Activated T-helper 9 cell treated with anti-CD3 and anti-CD28 coated beads, Interleukin-2, amount 50 U/mL, for 16 hours (primary cell): ENCODE measurements at regions not wholly inside any gene's neighbourhood (a gene's known extent, or its start where the extent isn't known, plus 50 kb on each side); places are given as distances from the start of the nearest gene placed in this dataset.

Experiments used
- DNase-seq: peaks from one replicate; pipeline ENCODE4 v3.0.0-alpha.2; 2020; ENCODE audit warnings: low read depth

GRCh38 chr11:116162086-116162885 lies 610.5 kb downstream of the BUD13 start:
- no peak for DNase-seq

- no peak for DNase-seq
Observed at GRCh38 chr11:116148645-116149044, 624.1 kb downstream of the BUD13 start.

GRCh38 chr11:116148056-116148455 lies 624.7 kb downstream of the BUD13 start:
- no peak for DNase-seq

- DNase-seq = no peak
Observed at GRCh38 chr11:116145187-116145865, 627.5 kb downstream of the BUD13 start.

GRCh38 chr11:116144387-116144958 lies 628.3 kb downstream of the BUD13 start:
- no peak for DNase-seq

GRCh38 chr11:116138280-116138679 lies 634.1 kb upstream of the CADM1 start:
- no peak for DNase-seq

GRCh38 chr11:116137753-116138152 lies 633.5 kb upstream of the CADM1 start:
- DNase-seq = no peak

- no peak for DNase-seq
Observed at GRCh38 chr11:116136987-116137674, 632.9 kb upstream of the CADM1 start.

- DNase-seq = no peak
Observed at GRCh38 chr11:116135891-116136290, 631.7 kb upstream of the CADM1 start.

GRCh38 chr11:116134450-116134849 lies 630.2 kb upstream of the CADM1 start:
- no peak for DNase-seq

- no peak for DNase-seq
Observed at GRCh38 chr11:116132273-116132978, 628.2 kb upstream of the CADM1 start.

GRCh38 chr11:116130122-116130521 lies 625.9 kb upstream of the CADM1 start:
- DNase-seq = no peak

GRCh38 chr11:116129456-116129855 lies 625.2 kb upstream of the CADM1 start:
- no peak for DNase-seq

GRCh38 chr11:116126562-116126961 lies 622.3 kb upstream of the CADM1 start:
- DNase-seq = no peak

GRCh38 chr11:116124922-116125714 lies 620.9 kb upstream of the CADM1 start:
- no peak for DNase-seq

- no peak for DNase-seq
Observed at GRCh38 chr11:116123739-116124138, 619.5 kb upstream of the CADM1 start.

- no peak for DNase-seq
Observed at GRCh38 chr11:116122697-116123472, 618.7 kb upstream of the CADM1 start.

GRCh38 chr11:116119158-116119557 lies 614.9 kb upstream of the CADM1 start:
- no peak for DNase-seq

- no peak for DNase-seq
Observed at GRCh38 chr11:116118138-116118470, 613.9 kb upstream of the CADM1 start.

- no peak for DNase-seq
Observed at GRCh38 chr11:116117331-116118137, 613.3 kb upstream of the CADM1 start.
